Stimulated activated naive B cell treated with anti-CD40 and anti-IgM and Interleukin-4, amounts not matched to agents 10 μg/mL and 1 μg/mL and 100 μg/mL, for 72 hours (primary cell): ENCODE measurements at regions not wholly inside any gene's neighbourhood (a gene's known extent, or its start where the extent isn't known, plus 50 kb on each side); places are given as distances from the start of the nearest gene placed in this dataset.
A peak's percentile ranks its signal among the peaks of the same experiment; 100 is the strongest.
"Not testable (repeated sequence)": the region's sequence is repeated elsewhere in the genome, so short reads cannot be mapped to it uniquely, and the experiment has no call there.

Experiments
- ATAC-seq, 2 donors: fragments of 150-1000 bp; cut with Tn5 transposase; replicated peaks; 2 replicates each; pipeline ENCODE4 v1.10.0; 2021; ENCODE audit warnings: moderate library complexity in 1 of 2
- DNase-seq: peaks from one replicate; pipeline ENCODE4 v3.0.0; 2021
- H3K27ac Mint-ChIP-seq: one replicate; pipeline ENCODE4 v1.8.0; 2022; ENCODE audit warnings: mild to moderate bottlenecking, mixed read lengths
- H3K27me3 Mint-ChIP-seq, 2 donors: one replicate each; pipeline ENCODE4 v1.8.0; 2022; ENCODE audit warnings: mixed read lengths in 2 of 2
- H3K36me3 Mint-ChIP-seq, 2 donors: one replicate each; pipeline ENCODE4 v1.8.0; 2022; ENCODE audit warnings: mixed read lengths in 2 of 2, mild to moderate bottlenecking in 1 of 2
- H3K4me1 Mint-ChIP-seq, 2 donors: one replicate each; pipeline ENCODE4 v1.8.0; 2022; ENCODE audit warnings: mixed read lengths in 2 of 2, mild to moderate bottlenecking in 1 of 2
- H3K4me3 Mint-ChIP-seq, 2 donors: one replicate each; pipeline ENCODE4 v1.8.0; 2022; ENCODE audit warnings: mild to moderate bottlenecking in 2 of 2, mixed read lengths in 2 of 2, moderate library complexity in 1 of 2
- H3K9me3 Mint-ChIP-seq, 2 donors: one replicate each; pipeline ENCODE4 v1.8.0; 2022; ENCODE audit warnings: mixed read lengths in 2 of 2, mild to moderate bottlenecking in 1 of 2

GRCh38 chr21:8987896-8988295 lies 1533.5 kb upstream of the TPTE start:
- not testable (repeated sequence) for ATAC-seq, H3K27ac Mint-ChIP-seq, H3K4me1 Mint-ChIP-seq, H3K36me3 Mint-ChIP-seq, DNase-seq, H3K4me3 Mint-ChIP-seq
- H3K27me3 Mint-ChIP-seq = peaks cover 22 to 25% of the 10 kb centered on the region in 2 donors
- H3K9me3 Mint-ChIP-seq = peaks cover 26% of the 10 kb centered on the region in 2 donors

- Mint-ChIP-seq H3K4me3 (no peak overlapping the region), H3K27ac (no peak overlapping the region)
These were observed 1532.7 kb upstream of the TPTE start for GRCh38 chr21:8988696-8989095.

GRCh38 chr21:8989261-8989711 lies 1532.1 kb upstream of the TPTE start:
- no peaks in the 10 kb centered on the region for H3K4me1 Mint-ChIP-seq
- no peak overlapping the region for H3K4me3 Mint-ChIP-seq
- peaks cover 22 to 33% of the 10 kb centered on the region in 2 donors for H3K27me3 Mint-ChIP-seq
- no peak overlapping the region for H3K27ac Mint-ChIP-seq
- DNase-seq (no peak), ATAC-seq (no peak)
- H3K9me3 Mint-ChIP-seq = peaks cover 28 to 35% of the 10 kb centered on the region in 2 donors
- no peaks in the 10 kb centered on the region for H3K36me3 Mint-ChIP-seq

More at GRCh38 chr21:8988696-8989095, 1532.7 kb upstream of the TPTE start:
- no peak for DNase-seq
- no peaks in the 10 kb centered on the region for H3K4me1 Mint-ChIP-seq
- peaks cover 22 to 32% of the 10 kb centered on the region in 2 donors for H3K27me3 Mint-ChIP-seq
- no peaks in the 10 kb centered on the region for H3K36me3 Mint-ChIP-seq
- H3K9me3 Mint-ChIP-seq = peaks cover 28 to 34% of the 10 kb centered on the region in 2 donors
- ATAC-seq = no peak

GRCh38 chr21:8989721-8990325 lies 1531.6 kb upstream of the TPTE start:
- no peaks in the 10 kb centered on the region for H3K36me3 Mint-ChIP-seq
- DNase-seq (no peak), ATAC-seq (no peak)
- peaks cover 22 to 33% of the 10 kb centered on the region in 2 donors for H3K27me3 Mint-ChIP-seq
- no peaks in the 10 kb centered on the region for H3K4me1 Mint-ChIP-seq
- H3K27ac Mint-ChIP-seq = no peak overlapping the region
- peaks cover 28 to 35% of the 10 kb centered on the region in 2 donors for H3K9me3 Mint-ChIP-seq
- no peak overlapping the region for H3K4me3 Mint-ChIP-seq

GRCh38 chr21:8990326-8991087 lies 1530.9 kb upstream of the TPTE start:
- DNase-seq (no peak), ATAC-seq (no peak)
- Mint-ChIP-seq H3K27me3 (peaks cover 22 to 33% of the 10 kb centered on the region in 2 donors), H3K9me3 (peaks cover 28 to 35% of the 10 kb centered on the region in 2 donors), H3K4me1 (no peaks in the 10 kb centered on the region), H3K36me3 (no peaks in the 10 kb centered on the region), H3K4me3 (no peak overlapping the region), H3K27ac (no peak overlapping the region)

GRCh38 chr21:8991088-8991907 lies 1530.1 kb upstream of the TPTE start:
- no peak for DNase-seq
- no peak for ATAC-seq
- Mint-ChIP-seq H3K4me1 (no peaks in the 10 kb centered on the region), H3K36me3 (no peaks in the 10 kb centered on the region), H3K27me3 (peaks cover 22 to 33% of the 10 kb centered on the region in 2 donors), H3K9me3 (peaks cover 28 to 35% of the 10 kb centered on the region in 2 donors), H3K27ac (no peak overlapping the region), H3K4me3 (no peak overlapping the region)

- Mint-ChIP-seq H3K4me3 (no peak overlapping the region), H3K9me3 (peaks cover 29 to 35% of the 10 kb centered on the region in 2 donors), H3K27me3 (peaks cover 22 to 33% of the 10 kb centered on the region in 2 donors), H3K4me1 (no peaks in the 10 kb centered on the region), H3K36me3 (no peaks in the 10 kb centered on the region), H3K27ac (no peak overlapping the region)
- DNase-seq (no peak), ATAC-seq (peak in 1 of 2 donors; percentile 18)
These were observed 1529.3 kb upstream of the TPTE start for GRCh38 chr21:8991968-8992621.

- Mint-ChIP-seq H3K27ac (no peak overlapping the region), H3K4me1 (no peaks in the 10 kb centered on the region), H3K4me3 (no peak overlapping the region), H3K27me3 (peaks cover 22 to 33% of the 10 kb centered on the region in 2 donors), H3K36me3 (no peaks in the 10 kb centered on the region), H3K9me3 (peaks cover 29 to 35% of the 10 kb centered on the region in 2 donors)
- ATAC-seq (peak in 1 of 2 donors; percentile 29), DNase-seq (no peak)
These were observed 1528.6 kb upstream of the TPTE start for GRCh38 chr21:8992731-8993174.

GRCh38 chr21:8993284-8993942 lies 1528.0 kb upstream of the TPTE start:
- peaks cover 22 to 33% of the 10 kb centered on the region in 2 donors for H3K27me3 Mint-ChIP-seq
- no peak for ATAC-seq
- DNase-seq = no peak
- no peaks in the 10 kb centered on the region for H3K36me3 Mint-ChIP-seq
- H3K27ac Mint-ChIP-seq = no peak overlapping the region
- H3K4me3 Mint-ChIP-seq = no peak overlapping the region
- peaks cover 29 to 35% of the 10 kb centered on the region in 2 donors for H3K9me3 Mint-ChIP-seq
- H3K4me1 Mint-ChIP-seq = no peaks in the 10 kb centered on the region

- Mint-ChIP-seq H3K4me3 (no peak overlapping the region), H3K27ac (no peak overlapping the region), H3K36me3 (no peaks in the 10 kb centered on the region), H3K4me1 (no peaks in the 10 kb centered on the region), H3K27me3 (peaks cover 22 to 33% of the 10 kb centered on the region in 2 donors), H3K9me3 (peaks cover 29 to 35% of the 10 kb centered on the region in 2 donors)
- DNase-seq = no peak
- ATAC-seq = no peak
These were observed 1527.3 kb upstream of the TPTE start for GRCh38 chr21:8993943-8994639.

GRCh38 chr21:8994640-8995511 lies 1526.5 kb upstream of the TPTE start:
- Mint-ChIP-seq H3K27me3 (peaks cover 22 to 33% of the 10 kb centered on the region in 2 donors), H3K9me3 (peaks cover 29 to 35% of the 10 kb centered on the region in 2 donors), H3K4me3 (no peak overlapping the region), H3K27ac (no peak overlapping the region), H3K4me1 (no peaks in the 10 kb centered on the region), H3K36me3 (no peaks in the 10 kb centered on the region)
- no peak for ATAC-seq
- DNase-seq = no peak

- H3K9me3 Mint-ChIP-seq = peaks cover 25 to 30% of the 10 kb centered on the region in 2 donors
- H3K27ac Mint-ChIP-seq, H3K36me3 Mint-ChIP-seq, ATAC-seq, DNase-seq, H3K4me1 Mint-ChIP-seq, H3K4me3 Mint-ChIP-seq: not testable (repeated sequence)
- peaks cover 10 to 21% of the 10 kb centered on the region in 2 donors for H3K27me3 Mint-ChIP-seq
These were observed 1524.9 kb upstream of the TPTE start for GRCh38 chr21:8996487-8996968.
